ENCODE measurements at regions not wholly inside any gene's neighbourhood (a gene's known extent, or its start where the extent isn't known, plus 50 kb on each side); places are given as distances from the start of the nearest gene placed in this dataset.

- Histone ChIP-seq H3K4me1 (ENCODE audit: control insufficient read depth, insufficient read depth, low read length) (no peaks in the 10 kb centered on the region), H3K4me2 (ENCODE audit: control insufficient read depth, insufficient read depth) (no peak overlapping the region), H3K9me3 (replicated peaks; ENCODE audit: control insufficient read depth, insufficient read depth, low read length) (no peaks in the 10 kb centered on the region), H3K79me2 (ENCODE audit: control insufficient read depth, insufficient read depth, low read length) (no peaks in the 10 kb centered on the region), H3K4me3 (no peak overlapping the region), H2AFZ (ENCODE audit: control insufficient read depth, low read depth, low read length) (no peak overlapping the region), H3K27ac (ENCODE audit: control insufficient read depth, insufficient read depth) (no peak overlapping the region), H3K27me3 (replicated peaks in 1 of 2; ENCODE audit: control insufficient read depth in 2 of 2, insufficient read depth in 2 of 2, low read length in 1 of 2) (no peaks in the 10 kb centered on the region; a peak in 2 of 4 replicates), H4K20me1 (ENCODE audit: control insufficient read depth, insufficient read depth) (no peaks in the 10 kb centered on the region), H3K9ac (ENCODE audit: control insufficient read depth, insufficient read depth, low read length) (no peak overlapping the region), H3K36me3 (ENCODE audit: control insufficient read depth in 2 of 2, insufficient read depth in 2 of 2, low read length in 1 of 2) (no peaks in the 10 kb centered on the region)
- WGBS (ENCODE audit: insufficient coverage, insufficient replicate concordance, low lambda C conversion rate, missing lambda C conversion rate), result 9% methylated on average over 5 of the region's 5 CpGs
- intact Hi-C loops (cut with micrococcal nuclease; ENCODE audit: unreplicated experiment) (no loop called here), in situ Hi-C loops (cut with MboI) (no loop called here)
- FAIRE-seq (no peak), ATAC-seq (no peak), DNase-seq (ENCODE audit: low read depth, low spot score) (no peak)
- ChIA-PET SMC1A (ENCODE audit: uncharacterized antibody, unreplicated experiment) (interaction anchor here (1.0 kb wide), 1 partner anchor 31 kb away, joined by 3 read pairs; no protein-coding TSS in a partner anchor), POLR2A (no interaction called here), RAD21 (ENCODE audit: unreplicated experiment) (no interaction called here), CTCF (no interaction called here)
- TF ChIP-seq HDAC2 (IDR thresholded peaks at IDR 0.05) (no peak), ESRRA (IDR thresholded peaks at IDR 0.05; ENCODE audit: low read length) (no peak), ZNF217 (IDR thresholded peaks at IDR 0.05) (no peak), E2F4 (IDR thresholded peaks at IDR 0.05; ENCODE audit: low read depth, low read length) (no peak)
- no TSS peak for BruUV-seq (replicated peaks)
Measured at GRCh38 chr3:184443831-184444230, 64.0 kb downstream of the CHRD start.

- POLR2A ChIA-PET, result no interaction called here
- no peak overlapping the region for H3K4me2 ChIP-seq (ENCODE audit: control insufficient read depth, insufficient read depth)
- CTCF ChIA-PET, result no interaction called here
- FAIRE-seq (no peak), ATAC-seq (no peak), DNase-seq (ENCODE audit: low read depth, low spot score) (no peak)
- H3K9me3 ChIP-seq (replicated peaks; ENCODE audit: control insufficient read depth, insufficient read depth, low read length), result no peaks in the 10 kb centered on the region
- no peaks in the 10 kb centered on the region for H3K4me1 ChIP-seq (ENCODE audit: control insufficient read depth, insufficient read depth, low read length)
- H3K27ac ChIP-seq (ENCODE audit: control insufficient read depth, insufficient read depth), result no peak overlapping the region
- SMC1A ChIA-PET (ENCODE audit: uncharacterized antibody, unreplicated experiment), result no interaction called here
- H3K4me3 ChIP-seq, result no peak overlapping the region
- no peaks in the 10 kb centered on the region for H3K79me2 ChIP-seq (ENCODE audit: control insufficient read depth, insufficient read depth, low read length)
- no peaks in the 10 kb centered on the region for H4K20me1 ChIP-seq (ENCODE audit: control insufficient read depth, insufficient read depth)
- WGBS (ENCODE audit: insufficient coverage, insufficient replicate concordance, low lambda C conversion rate, missing lambda C conversion rate), result 33% methylated on average over 8 of the region's 8 CpGs
- H3K27me3 ChIP-seq (replicated peaks in 1 of 2; ENCODE audit: control insufficient read depth in 2 of 2, insufficient read depth in 2 of 2, low read length in 1 of 2), result no peaks in the 10 kb centered on the region; a peak in 1 of 4 replicates
- H3K9ac ChIP-seq (ENCODE audit: control insufficient read depth, insufficient read depth, low read length), result no peak overlapping the region
- intact Hi-C loops (cut with micrococcal nuclease; ENCODE audit: unreplicated experiment) (no loop called here), in situ Hi-C loops (cut with MboI) (no loop called here)
- H3K36me3 ChIP-seq (ENCODE audit: control insufficient read depth in 2 of 2, insufficient read depth in 2 of 2, low read length in 1 of 2), result no peaks in the 10 kb centered on the region
- RAD21 ChIA-PET (ENCODE audit: unreplicated experiment), result no interaction called here
- BruUV-seq (replicated peaks), result no TSS peak
- no peak overlapping the region for H2AFZ ChIP-seq (ENCODE audit: control insufficient read depth, low read depth, low read length)
- TF ChIP-seq REST (IDR thresholded peaks at IDR 0.05; ENCODE audit: low read depth, low read length), result no peak
- TF ChIP-seq JUND (IDR thresholded peaks at IDR 0.05; ENCODE audit: low read depth, low read length), result no peak
- TF ChIP-seq BCL11A (IDR thresholded peaks at IDR 0.05; ENCODE audit: low read depth, low read length), result no peak
- TF ChIP-seq BCLAF1 (IDR thresholded peaks at IDR 0.05), result no peak
- TF ChIP-seq ZNF217 (IDR thresholded peaks at IDR 0.05), result no peak
- TF ChIP-seq POLR2AphosphoS2 (IDR thresholded peaks at IDR 0.05; ENCODE audit: low read depth, low read length), result no peak
- no peak for TF ChIP-seq MEF2A (IDR thresholded peaks at IDR 0.05; ENCODE audit: insufficient read depth, low read depth, low read length)
Measured at GRCh38 chr3:184448321-184449160, 68.7 kb downstream of the CHRD start.
